IMR-90 (cell line): ENCODE measurements at regions not wholly inside any gene's neighbourhood (a gene's known extent, or its start where the extent isn't known, plus 50 kb on each side); places are given as distances from the start of the nearest gene placed in this dataset.

ENCODE experiments used
- BHLHE40 ChIP-seq: fragments of 150-350 bp; IDR thresholded peaks from 2 replicates; pipeline ENCODE4 v1.6.1; 2016; ENCODE audit warnings: mild to moderate bottlenecking, low read depth, low read length
- CEBPB ChIP-seq: IDR thresholded peaks from 2 replicates; pipeline ENCODE4 v1.6.1; 2012; ENCODE audit warnings: low read depth, low read length, improper control_type of control experiment
- CHD1 ChIP-seq: IDR thresholded peaks from 2 replicates; pipeline ENCODE4 v1.6.1; 2012; ENCODE audit warnings: low read depth, low read length, improper control_type of control experiment
- FOS ChIP-seq: fragments of 150-350 bp; IDR thresholded peaks from 2 replicates; pipeline ENCODE4 v1.6.1; 2016; ENCODE audit warnings: low read depth, low read length
- MAZ ChIP-seq: IDR thresholded peaks from 2 replicates; pipeline ENCODE4 v1.6.1; 2012; ENCODE audit warnings: low read depth, mild to moderate bottlenecking, low read length, improper control_type of control experiment, moderate library complexity, borderline replicate concordance
- MXI1 ChIP-seq: IDR thresholded peaks from 2 replicates; pipeline ENCODE4 v1.6.1; 2012; ENCODE audit warnings: low read depth, mild to moderate bottlenecking, low read length, moderate library complexity, borderline replicate concordance
- POLR2A ChIP-seq: IDR thresholded peaks from 2 replicates; pipeline ENCODE4 v1.6.1; 2012; ENCODE audit warnings: mild to moderate bottlenecking, low read depth, low read length
- RFX5 ChIP-seq: IDR thresholded peaks from 2 replicates; pipeline ENCODE4 v1.8.0; 2012; ENCODE audit warnings: low read depth, mild to moderate bottlenecking, low read length, moderate library complexity
- SMC3 ChIP-seq: fragments of 150-350 bp; IDR thresholded peaks from 2 replicates; pipeline ENCODE4 v1.6.1; 2016; ENCODE audit warnings: low read depth, mild to moderate bottlenecking, antibody characterized with exemption, low read length, moderate library complexity
- TF ChIP-seq, protein P1 (sequence below): conservative IDR thresholded peaks from 2 replicates; pipeline ENCODE4 v1.5.1; 2012; ENCODE audit warnings: mild to moderate bottlenecking, low read depth, low read length, improper control_type of control experiment
- TF ChIP-seq, protein P2 (sequence below): fragments of 150-350 bp; IDR thresholded peaks from 2 replicates; pipeline ENCODE4 v1.6.1; 2016; ENCODE audit warnings: low read depth, mild to moderate bottlenecking, low read length, moderate library complexity, borderline replicate concordance

DNA sequence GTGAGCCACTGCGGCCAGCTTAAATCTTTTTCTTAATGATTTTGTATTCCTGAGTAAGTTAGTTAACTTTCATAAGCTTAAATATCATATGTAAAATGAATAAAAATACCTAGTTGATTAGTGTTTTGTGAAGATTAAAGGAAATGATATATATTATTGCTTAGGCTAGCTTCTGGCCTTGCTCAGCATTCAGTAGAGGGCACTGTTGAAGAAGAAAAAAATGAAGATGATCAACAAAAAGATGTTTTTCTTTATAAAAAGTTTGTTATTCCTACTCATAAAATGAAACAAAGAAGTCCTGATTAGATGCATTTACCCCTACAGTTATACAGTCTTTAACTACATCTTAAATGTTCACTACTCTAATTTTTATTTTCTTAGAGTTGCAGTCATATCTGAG, 797.7 kb downstream of the RAPGEF2 start:
- TF ChIP-seq BHLHE40 (no peak), POLR2A (no peak), RFX5 (no peak), MAZ (no peak), CHD1 (no peak), MXI1 (no peak), CEBPB (no peak), FOS (no peak), SMC3 (no peak)
- TF ChIP-seq, protein P1, sequence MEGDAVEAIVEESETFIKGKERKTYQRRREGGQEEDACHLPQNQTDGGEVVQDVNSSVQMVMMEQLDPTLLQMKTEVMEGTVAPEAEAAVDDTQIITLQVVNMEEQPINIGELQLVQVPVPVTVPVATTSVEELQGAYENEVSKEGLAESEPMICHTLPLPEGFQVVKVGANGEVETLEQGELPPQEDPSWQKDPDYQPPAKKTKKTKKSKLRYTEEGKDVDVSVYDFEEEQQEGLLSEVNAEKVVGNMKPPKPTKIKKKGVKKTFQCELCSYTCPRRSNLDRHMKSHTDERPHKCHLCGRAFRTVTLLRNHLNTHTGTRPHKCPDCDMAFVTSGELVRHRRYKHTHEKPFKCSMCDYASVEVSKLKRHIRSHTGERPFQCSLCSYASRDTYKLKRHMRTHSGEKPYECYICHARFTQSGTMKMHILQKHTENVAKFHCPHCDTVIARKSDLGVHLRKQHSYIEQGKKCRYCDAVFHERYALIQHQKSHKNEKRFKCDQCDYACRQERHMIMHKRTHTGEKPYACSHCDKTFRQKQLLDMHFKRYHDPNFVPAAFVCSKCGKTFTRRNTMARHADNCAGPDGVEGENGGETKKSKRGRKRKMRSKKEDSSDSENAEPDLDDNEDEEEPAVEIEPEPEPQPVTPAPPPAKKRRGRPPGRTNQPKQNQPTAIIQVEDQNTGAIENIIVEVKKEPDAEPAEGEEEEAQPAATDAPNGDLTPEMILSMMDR: no peak
- TF ChIP-seq, protein P2, sequence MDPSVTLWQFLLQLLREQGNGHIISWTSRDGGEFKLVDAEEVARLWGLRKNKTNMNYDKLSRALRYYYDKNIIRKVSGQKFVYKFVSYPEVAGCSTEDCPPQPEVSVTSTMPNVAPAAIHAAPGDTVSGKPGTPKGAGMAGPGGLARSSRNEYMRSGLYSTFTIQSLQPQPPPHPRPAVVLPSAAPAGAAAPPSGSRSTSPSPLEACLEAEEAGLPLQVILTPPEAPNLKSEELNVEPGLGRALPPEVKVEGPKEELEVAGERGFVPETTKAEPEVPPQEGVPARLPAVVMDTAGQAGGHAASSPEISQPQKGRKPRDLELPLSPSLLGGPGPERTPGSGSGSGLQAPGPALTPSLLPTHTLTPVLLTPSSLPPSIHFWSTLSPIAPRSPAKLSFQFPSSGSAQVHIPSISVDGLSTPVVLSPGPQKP: no peak
